Right lobe of liver (tissue), 6 donors: ENCODE measurements at regions not wholly inside any gene's neighbourhood (a gene's known extent, or its start where the extent isn't known, plus 50 kb on each side); places are given as distances from the start of the nearest gene placed in this dataset.

Source experiments
- ATAC-seq, 4 donors: fragments of 200-7000 bp; cut with Tn5 transposase; one replicate each; pipeline ENCODE4 v1.9.1; 2020; ENCODE audit warnings: mild to moderate bottlenecking in 4 of 4, moderate library complexity in 4 of 4
- DNase-seq, 3 donors: peaks; one replicate each; pipeline ENCODE4 v3.0.0-alpha.2; 2020
- H3K27ac ChIP-seq, 3 donors: fragments of 200-600 bp; one replicate each; pipeline ENCODE4 v1.8.0; 2022
- H3K27me3 ChIP-seq, 2 donors: fragments of 200-600 bp; one replicate each; pipeline ENCODE4 v1.8.0; 2022
- H3K36me3 ChIP-seq, 4 donors: fragments of 200-600 bp; sonication (generic) in 1 of 4; one replicate each; pipeline versions ENCODE4 v1.5.1 to v1.8.0; 2017 to 2022; ENCODE audit warnings: control low read depth in 1 of 4
- H3K4me1 ChIP-seq, 4 donors: fragments of 200-600 bp; sonication (generic) in 1 of 4; one replicate each; pipeline versions ENCODE4 v1.5.1 to v1.8.0; 2017 to 2022; ENCODE audit warnings: control low read depth in 1 of 4
- H3K4me3 ChIP-seq, 3 donors: fragments of 200-600 bp; one replicate each; pipeline ENCODE4 v1.8.0; 2022
- H3K9me3 ChIP-seq, 4 donors: fragments of 200-600 bp; sonication (generic) in 1 of 4; one replicate each; pipeline versions ENCODE4 v1.5.1 to v1.8.0; 2017 to 2022; ENCODE audit warnings: control low read depth in 1 of 4
- CTCF ChIP-seq, 4 donors: fragments of 200-600 bp in 3 of 4; fragments of 450-650 bp in 1 of 4; IDR thresholded peaks; one replicate each; pipeline versions ENCODE4 v1.5.1 to v1.8.0; 2016 to 2022; ENCODE audit warnings: antibody characterized with exemption in 4 of 4, mild to moderate bottlenecking in 2 of 4
- POLR2A ChIP-seq: fragments of 450-650 bp; IDR thresholded peaks from one replicate; pipeline ENCODE4 v1.6.1; 2017; ENCODE audit warnings: antibody characterized with exemption, mild to moderate bottlenecking
- WGBS: methylation state at CpG from one replicate; pipeline ENCODE4 v1.1.6; 2018; ENCODE audit warnings: low coverage, low lambda C conversion rate; ENCODE audit not compliant: insufficient coverage; ENCODE audit errors: missing lambda C conversion rate; 5-methylcytosine and 5-hydroxymethylcytosine counted together
- intact Hi-C, 2 donors: fragments of 100-400 bp; cut with DNase I; formaldehyde crosslinking; loops; one replicate each; pipeline versions ENCODE4 v1.11.2 to v1.14.1; 2022
- donor health status: DM: no; HTN: yes; CAD: no.
- donor health status: DM: no; HTN: no; CAD: no.
- donor health status: DM: no; HTN: no; CAD: no.
- donor health status: DM: no; HTN: yes; CAD: no.
- donor health status: DM: no; HTN: yes; CAD: no.

GRCh38 chr3:166570102-166570501, 732.9 kb upstream of the BCHE start:
- no peaks in the 10 kb centered on the region for H3K27me3 ChIP-seq
- ATAC-seq, result no peak
- TF ChIP-seq POLR2A (no peak), CTCF (IDR thresholded peaks at IDR 0.05) (no peak)
- intact Hi-C loops, result no loop called here
- no peak for DNase-seq
- H3K27ac ChIP-seq, result no peak overlapping the region
- H3K36me3 ChIP-seq, result no peaks in the 10 kb centered on the region
- peaks cover 0 to under 1% (median 0%) of the 10 kb centered on the region in 4 donors for H3K9me3 ChIP-seq
- no peaks in the 10 kb centered on the region for H3K4me1 ChIP-seq
- H3K4me3 ChIP-seq, result no peak overlapping the region

GRCh38 chr3:166569589-166569988, 732.4 kb upstream of the BCHE start:
- intact Hi-C loops, result no loop called here

GRCh38 chr3:166560253-166560652, 723.0 kb upstream of the BCHE start:
- intact Hi-C loops, result no loop called here
- no peaks in the 10 kb centered on the region for H3K9me3 ChIP-seq
- TF ChIP-seq CTCF (IDR thresholded peaks at IDR 0.05) (no peak), POLR2A (no peak)
- no peaks in the 10 kb centered on the region for H3K27me3 ChIP-seq
- H3K4me1 ChIP-seq, result no peaks in the 10 kb centered on the region
- 68% methylated on average over 4 of the region's 7 CpGs for WGBS
- DNase-seq (no peak), ATAC-seq (no peak)
- no peak overlapping the region for H3K4me3 ChIP-seq
- H3K36me3 ChIP-seq, result no peaks in the 10 kb centered on the region
- no peak overlapping the region for H3K27ac ChIP-seq

More at GRCh38 chr3:166569589-166569988, 732.4 kb upstream of the BCHE start:
- H3K4me3 ChIP-seq, result no peak overlapping the region
- no peaks in the 10 kb centered on the region for H3K36me3 ChIP-seq
- no peak for ATAC-seq
- H3K27ac ChIP-seq, result no peak overlapping the region
- no peaks in the 10 kb centered on the region for H3K27me3 ChIP-seq
- H3K9me3 ChIP-seq, result no peaks in the 10 kb centered on the region
- no peaks in the 10 kb centered on the region for H3K4me1 ChIP-seq
- TF ChIP-seq POLR2A, result no peak
- TF ChIP-seq CTCF (IDR thresholded peaks at IDR 0.05), result no peak
- DNase-seq, result no peak

GRCh38 chr3:166556955-166557354, 719.7 kb upstream of the BCHE start:
- intact Hi-C loops, result no loop called here

More at GRCh38 chr3:166556955-166557354, 719.7 kb upstream of the BCHE start:
- DNase-seq, result no peak
- no peak for ATAC-seq
- Histone ChIP-seq H3K9me3 (no peaks in the 10 kb centered on the region), H3K27ac (no peak overlapping the region), H3K27me3 (no peaks in the 10 kb centered on the region), H3K4me3 (no peak overlapping the region), H3K36me3 (no peaks in the 10 kb centered on the region), H3K4me1 (no peaks in the 10 kb centered on the region)
- WGBS, result 43% methylated on average over 3 of the region's 3 CpGs
- TF ChIP-seq POLR2A, result no peak
- no peak for TF ChIP-seq CTCF (IDR thresholded peaks at IDR 0.05)
